Heart left ventricle (tissue), 16 donors: ENCODE measurements at regions not wholly inside any gene's neighbourhood (a gene's known extent, or its start where the extent isn't known, plus 50 kb on each side); places are given as distances from the start of the nearest gene placed in this dataset.

Experiments
- ATAC-seq, 4 donors: fragments of 200-7000 bp; cut with Tn5 transposase; one replicate each; pipeline ENCODE4 v1.9.1; 2020 to 2022; ENCODE audit warnings: moderate library complexity in 4 of 4, mild to moderate bottlenecking in 3 of 4, moderate number of reproducible peaks in 1 of 4
- DNase-seq, 5 donors: peaks; one replicate each; pipeline ENCODE4 v3.0.0-alpha.2; 2020
- H3K27ac ChIP-seq, 12 donors: fragments of 200-600 bp; sonication (generic) in 4 of 12; one replicate each; pipeline versions ENCODE4 v1.5.0 to v1.8.0; 2016 to 2022; ENCODE audit warnings: mild to moderate bottlenecking in 2 of 12
- H3K27me3 ChIP-seq, 9 donors: fragments of 200-600 bp; sonication (generic) in 2 of 9; one replicate each; pipeline versions ENCODE4 v1.5.1 to v1.8.0; 2016 to 2022; ENCODE audit warnings: mild to moderate bottlenecking in 3 of 9
- H3K36me3 ChIP-seq, 9 donors: fragments of 200-600 bp; sonication (generic) in 2 of 9; one replicate each; pipeline versions ENCODE4 v1.5.0 to v1.8.0; 2018 to 2022; ENCODE audit warnings: mild to moderate bottlenecking in 2 of 9
- H3K4me1 ChIP-seq, 12 donors: fragments of 200-600 bp; sonication (generic) in 4 of 12; one replicate each; pipeline versions ENCODE4 v1.5.0 to v1.8.0; 2016 to 2022; ENCODE audit warnings: mild to moderate bottlenecking in 3 of 12
- H3K4me3 ChIP-seq, 12 donors: fragments of 200-600 bp; sonication (generic) in 4 of 12; one replicate each; pipeline versions ENCODE4 v1.5.0 to v1.8.0; 2017 to 2022; ENCODE audit warnings: mild to moderate bottlenecking in 9 of 12, moderate library complexity in 4 of 12
- H3K9me3 ChIP-seq, 12 donors: fragments of 200-600 bp; sonication (generic) in 4 of 12; one replicate each; pipeline versions ENCODE4 v1.5.0 to v1.8.0; 2016 to 2022; ENCODE audit warnings: mild to moderate bottlenecking in 1 of 12
- POLR2A ChIP-seq, 2 donors: fragments of 450-650 bp; IDR thresholded peaks; one replicate each; pipeline ENCODE4 v1.6.1; 2017; ENCODE audit warnings: antibody characterized with exemption in 2 of 2, mild to moderate bottlenecking in 2 of 2, moderate library complexity in 2 of 2
- WGBS, 4 donors: extraction: QIAGEN DNeasy Blood & Tissue Kit in 2 of 4; methylation state at CpG; one replicate each; pipeline versions ENCODE4 v1.1.5 to v1.1.7; 2013 to 2018; 5-methylcytosine and 5-hydroxymethylcytosine counted together
- intact Hi-C, 10 donors: fragments of 100-400 bp; cut with DNase I; formaldehyde crosslinking; loops; one replicate each; pipeline versions ENCODE4 v1.11.1 to v1.14.2; 2022
- TF ChIP-seq, protein P1 (sequence below), 12 donors: fragments of 200-600 bp; sonication (generic) in 4 of 12; IDR thresholded peaks; one replicate each; pipeline versions ENCODE4 v1.5.0 to v1.8.0; 2018 to 2022; ENCODE audit warnings: antibody characterized with exemption in 12 of 12, mild to moderate bottlenecking in 5 of 12
- donor health status: ischemic (EF 13 %, LVEDD 7.1; RV severe dilation, severe dysfunction).
- donor health status: healthy with polysubstance abuse.
- donor health status: DM: no; HTN: yes; CAD: no.
- donor health status: DM: no; HTN: no; CAD: no.
- donor health status: ischemic (EF 25% LVEDD 6.9; RV normal size, moderate dysfunction).
- donor health status: ischemic (EF 25% LVEDD 5.7; RV mildly dilated, moderate dysfunction).
- donor health status: healthy.
- donor health status: DM: yes; HTN: yes; CAD: no.
- donor health status: ischemic (EF 35%, LVEDD 5.7; RV mildly dilated, moderate dysfunction).
- donor health status: nonischemic (EF 11% LVEDD 7.7; RV severe dilation, severe dysfunction).
- donor health status: DM: yes; HTN: yes; CAD: no.
- donor health status: PGD.
- donor health status: ischemic (EF 29% LVEDD 5.4; RV normal size, mild dysfunction).
- donor health status: nonischemic (EF 23%, LVEDD 6.1; RV moderate dilation, normal function).

- Histone ChIP-seq H3K27me3 (no peaks in the 10 kb centered on the region), H3K4me1 (no peaks in the 10 kb centered on the region), H3K9me3 (no peaks in the 10 kb centered on the region), H3K36me3 (no peaks in the 10 kb centered on the region), H3K4me3 (no peak overlapping the region), H3K27ac (no peak overlapping the region)
- intact Hi-C loops, result no loop called here
- ATAC-seq, result no peak
- no peak for DNase-seq
- no peak for TF ChIP-seq POLR2A (IDR thresholded peaks at IDR 0.05)
- TF ChIP-seq, protein P1, sequence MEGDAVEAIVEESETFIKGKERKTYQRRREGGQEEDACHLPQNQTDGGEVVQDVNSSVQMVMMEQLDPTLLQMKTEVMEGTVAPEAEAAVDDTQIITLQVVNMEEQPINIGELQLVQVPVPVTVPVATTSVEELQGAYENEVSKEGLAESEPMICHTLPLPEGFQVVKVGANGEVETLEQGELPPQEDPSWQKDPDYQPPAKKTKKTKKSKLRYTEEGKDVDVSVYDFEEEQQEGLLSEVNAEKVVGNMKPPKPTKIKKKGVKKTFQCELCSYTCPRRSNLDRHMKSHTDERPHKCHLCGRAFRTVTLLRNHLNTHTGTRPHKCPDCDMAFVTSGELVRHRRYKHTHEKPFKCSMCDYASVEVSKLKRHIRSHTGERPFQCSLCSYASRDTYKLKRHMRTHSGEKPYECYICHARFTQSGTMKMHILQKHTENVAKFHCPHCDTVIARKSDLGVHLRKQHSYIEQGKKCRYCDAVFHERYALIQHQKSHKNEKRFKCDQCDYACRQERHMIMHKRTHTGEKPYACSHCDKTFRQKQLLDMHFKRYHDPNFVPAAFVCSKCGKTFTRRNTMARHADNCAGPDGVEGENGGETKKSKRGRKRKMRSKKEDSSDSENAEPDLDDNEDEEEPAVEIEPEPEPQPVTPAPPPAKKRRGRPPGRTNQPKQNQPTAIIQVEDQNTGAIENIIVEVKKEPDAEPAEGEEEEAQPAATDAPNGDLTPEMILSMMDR (IDR thresholded peaks at IDR 0.05), result no peak
- WGBS, 4 donors, result 29 to 40% methylated on average over 2 of the region's 2 CpGs; no CpG with 5 or more reads in 2 of the 4 donors
These were observed 317.2 kb downstream of the RPS4Y2 start for GRCh38 chrY:21073079-21073478.

- Histone ChIP-seq H3K27ac (no peak overlapping the region), H3K36me3 (no peaks in the 10 kb centered on the region), H3K9me3 (no peaks in the 10 kb centered on the region), H3K4me1 (no peaks in the 10 kb centered on the region), H3K27me3 (no peaks in the 10 kb centered on the region), H3K4me3 (no peak overlapping the region)
- TF ChIP-seq, protein P1 (IDR thresholded peaks at IDR 0.05), result no peak
- TF ChIP-seq POLR2A (IDR thresholded peaks at IDR 0.05), result no peak
- ATAC-seq (no peak), DNase-seq (no peak)
- intact Hi-C loops, result no loop called here
- 51 to 56% methylated on average over 3 of the region's 3 CpGs; no CpG with 5 or more reads in 2 of the 4 donors for WGBS, 4 donors
These were observed 317.8 kb downstream of the RPS4Y2 start for GRCh38 chrY:21073641-21074260.

- intact Hi-C loops, result no loop called here
- no peaks in the 10 kb centered on the region for H3K36me3 ChIP-seq
- TF ChIP-seq, protein P1 (IDR thresholded peaks at IDR 0.05), result no peak
- no peak for TF ChIP-seq POLR2A (IDR thresholded peaks at IDR 0.05)
- H3K4me3 ChIP-seq, result no peak overlapping the region
- no peak for DNase-seq
- no peak overlapping the region for H3K27ac ChIP-seq
- ATAC-seq, result no peak
- H3K9me3 ChIP-seq, result no peaks in the 10 kb centered on the region
- no peaks in the 10 kb centered on the region for H3K4me1 ChIP-seq
- 52 to 54% methylated on average over 3 of the region's 3 CpGs; no CpG with 5 or more reads in 2 of the 4 donors for WGBS, 4 donors
- no peaks in the 10 kb centered on the region for H3K27me3 ChIP-seq
These were observed 319.8 kb downstream of the RPS4Y2 start for GRCh38 chrY:21075658-21076057.

GRCh38 chrY:21079670-21080069, 323.8 kb downstream of the RPS4Y2 start:
- no peaks in the 10 kb centered on the region for H3K36me3 ChIP-seq
- no peak overlapping the region for H3K4me3 ChIP-seq
- 33 to 66% methylated on average over 2 of the region's 2 CpGs; no CpG with 5 or more reads in 2 of the 4 donors for WGBS, 4 donors
- DNase-seq, result no peak
- intact Hi-C loops, result loop anchor here in 2 of 10 donors (10.0 kb wide), 2 partner anchors 55 to 85 kb away; no protein-coding TSS in a partner anchor
- H3K4me1 ChIP-seq, result no peaks in the 10 kb centered on the region
- ATAC-seq, result no peak
- H3K27me3 ChIP-seq, result no peaks in the 10 kb centered on the region
- TF ChIP-seq, protein P1 (IDR thresholded peaks at IDR 0.05), result no peak
- TF ChIP-seq POLR2A (IDR thresholded peaks at IDR 0.05), result no peak
- no peak overlapping the region for H3K27ac ChIP-seq
- H3K9me3 ChIP-seq, result no peaks in the 10 kb centered on the region
